Left renal cortex interstitium (tissue), 4 donors: ENCODE measurements at regions not wholly inside any gene's neighbourhood (a gene's known extent, or its start where the extent isn't known, plus 50 kb on each side); places are given as distances from the start of the nearest gene placed in this dataset.
A peak's percentile ranks its signal among the peaks of the same experiment; 100 is the strongest.
"Not testable (repeated sequence)": the region's sequence is repeated elsewhere in the genome, so short reads cannot be mapped to it uniquely, and the experiment has no call there.

Source experiments
- DNase-seq, 4 donors: peaks; one replicate each; pipeline ENCODE4 v3.0.0-alpha.2; 2013; ENCODE audit warnings: low read depth in 4 of 4, low spot score in 2 of 4, missing footprints in 1 of 4

GRCh38 chr6:146928503-146928902 lies 275.7 kb upstream of the STXBP5 start:
- DNase-seq = no peak

DNA sequence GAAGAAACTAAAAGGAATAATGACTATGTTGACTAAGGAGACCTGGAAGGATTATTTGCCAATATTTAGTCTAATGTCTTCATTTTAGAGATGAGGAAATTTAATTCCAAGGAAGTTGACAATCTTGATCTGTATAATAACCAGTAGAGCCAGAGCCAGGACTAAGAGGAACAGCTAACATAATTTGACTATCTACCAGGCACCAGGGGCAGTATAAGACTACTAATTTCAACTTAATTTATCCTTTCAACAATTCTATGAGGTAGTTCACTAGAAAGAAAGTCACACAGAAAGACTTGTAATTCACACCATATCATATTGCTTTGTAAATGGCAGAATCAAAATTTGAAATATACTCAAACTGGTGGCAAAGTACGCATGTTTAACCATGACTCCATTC lies 273.0 kb upstream of the STXBP5 start:
- no peak for DNase-seq

- DNase-seq = no peak
Measured at GRCh38 chr6:146937316-146937715, 266.9 kb upstream of the STXBP5 start.

DNA sequence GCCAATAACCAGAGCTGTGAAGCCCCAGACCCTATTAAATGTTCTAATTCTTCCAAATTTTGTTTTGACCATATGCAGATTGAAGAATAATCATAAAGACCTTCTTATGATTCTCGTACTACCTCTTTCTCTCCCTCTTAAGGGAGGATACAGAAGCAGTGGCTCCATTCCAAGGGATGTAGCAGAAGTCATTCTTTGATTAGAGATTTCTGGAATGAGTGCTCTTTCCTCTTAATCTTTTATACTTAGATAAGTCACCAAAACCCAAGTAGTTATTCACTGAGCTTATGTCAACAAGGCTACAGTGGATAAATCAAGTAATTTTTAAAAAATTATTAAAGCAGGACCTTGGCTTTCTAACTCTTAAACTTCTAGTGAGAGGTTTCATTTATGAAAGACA lies 266.0 kb upstream of the STXBP5 start:
- DNase-seq = no peak

GRCh38 chr6:146939456-146939855 lies 264.8 kb upstream of the STXBP5 start:
- DNase-seq = not testable (repeated sequence)

DNA sequence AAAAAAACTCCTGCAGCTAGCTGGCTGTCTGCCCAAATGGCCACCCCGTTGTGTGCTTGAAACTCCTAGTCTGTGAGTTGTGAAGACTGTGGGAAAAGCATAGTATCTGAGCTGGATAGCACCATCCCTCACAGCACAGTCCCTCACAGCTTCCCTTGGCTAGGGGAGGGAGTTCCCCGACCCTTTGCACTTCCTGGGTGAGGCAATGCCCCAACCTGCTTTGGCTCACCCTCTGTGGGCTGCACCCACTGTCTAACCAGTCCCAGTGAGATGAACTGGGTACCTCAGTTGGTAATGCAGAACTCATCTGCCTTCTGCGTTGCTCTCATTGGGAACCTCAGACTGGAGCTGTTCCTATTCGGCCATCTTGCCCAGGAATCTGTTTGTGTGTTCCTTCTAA lies 260.6 kb upstream of the STXBP5 start:
- DNase-seq = no peak

DNA sequence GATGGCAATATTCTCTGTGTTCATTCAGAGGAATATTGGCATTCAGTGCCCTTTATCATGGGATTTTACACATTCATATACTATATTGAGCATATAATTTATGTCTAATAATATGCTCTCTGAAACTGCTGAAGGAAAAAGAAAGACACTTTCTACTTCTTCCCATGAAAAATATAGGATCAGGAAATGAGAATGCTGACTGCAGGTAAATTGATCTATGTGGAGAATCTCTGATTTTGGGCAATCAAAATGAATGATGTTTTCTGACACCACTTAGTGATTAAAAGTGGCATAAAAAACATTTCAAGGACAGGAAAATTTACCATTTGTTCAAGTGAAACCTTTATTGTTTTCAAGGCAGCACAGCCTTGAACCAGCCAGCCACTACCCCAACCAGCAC lies 260.1 kb upstream of the STXBP5 start:
- DNase-seq = no peak

DNA sequence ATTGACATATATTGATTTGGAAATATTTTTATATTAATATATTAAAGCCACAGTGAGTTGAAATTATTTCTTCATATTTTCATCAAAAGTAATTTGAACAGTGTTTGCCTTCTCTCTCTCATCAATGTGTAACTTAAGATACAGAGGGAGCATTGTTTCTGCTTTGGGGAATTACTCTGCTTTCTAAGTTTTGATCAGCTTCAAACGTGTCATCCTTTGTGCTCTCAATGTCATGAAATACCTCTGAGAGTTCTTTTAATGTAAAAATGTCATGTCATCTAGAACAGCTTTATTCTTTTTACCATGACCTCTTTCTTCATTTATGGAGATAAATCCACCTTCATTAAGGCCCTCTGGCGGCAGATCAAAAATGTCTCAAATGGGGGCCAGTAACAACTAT lies 259.4 kb upstream of the STXBP5 start:
- DNase-seq = no peak

GRCh38 chr6:146946559-146946958 lies 257.7 kb upstream of the STXBP5 start:
- DNase-seq = no peak

GRCh38 chr6:146948790-146949342 lies 255.4 kb upstream of the STXBP5 start:
- DNase-seq = no peak

GRCh38 chr6:146949425-146949824 lies 254.8 kb upstream of the STXBP5 start:
- no peak for DNase-seq

DNA sequence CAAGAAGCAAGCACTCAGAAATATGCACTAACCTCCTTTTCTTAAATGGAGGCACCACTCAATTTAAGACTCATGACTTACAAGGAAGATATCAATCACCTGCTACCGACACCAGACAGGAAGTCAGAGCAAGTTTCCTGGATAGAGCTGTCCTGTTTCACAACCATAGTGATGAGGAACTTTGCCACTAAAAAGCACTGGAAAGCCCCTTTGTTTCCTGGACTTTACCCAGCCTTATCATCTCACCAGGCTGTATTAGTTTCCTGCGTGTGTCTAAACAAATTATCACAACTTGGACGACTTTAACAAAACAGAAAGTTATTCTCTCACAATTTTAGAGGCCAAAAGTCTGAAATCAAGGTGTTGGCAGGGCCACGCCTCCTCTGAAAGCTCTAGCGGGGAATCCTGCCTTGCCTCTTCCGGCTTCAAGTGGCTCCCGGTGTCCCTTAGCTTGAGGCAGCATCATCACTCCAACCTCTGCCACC lies 253.8 kb upstream of the STXBP5 start:
- no peak for DNase-seq

DNA sequence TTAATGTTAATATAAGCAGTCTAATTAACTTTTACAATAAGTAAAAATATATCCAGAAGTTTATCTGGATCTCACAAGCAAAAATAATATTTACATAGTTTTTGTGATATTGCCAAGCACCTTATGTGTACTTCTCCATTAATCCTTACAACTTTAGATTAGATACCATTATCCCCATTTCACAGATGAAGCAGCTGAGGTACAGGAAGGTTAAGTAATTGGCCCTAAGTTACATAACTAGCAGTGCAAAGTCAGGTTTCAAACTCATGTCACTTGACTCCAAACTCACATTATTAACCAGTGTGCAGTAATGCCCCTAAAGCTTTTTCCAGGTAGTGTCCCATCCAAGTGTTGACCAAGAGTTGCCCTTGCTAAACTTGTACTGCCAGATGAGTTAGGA lies 248.6 kb upstream of the STXBP5 start:
- DNase-seq = no peak

DNA sequence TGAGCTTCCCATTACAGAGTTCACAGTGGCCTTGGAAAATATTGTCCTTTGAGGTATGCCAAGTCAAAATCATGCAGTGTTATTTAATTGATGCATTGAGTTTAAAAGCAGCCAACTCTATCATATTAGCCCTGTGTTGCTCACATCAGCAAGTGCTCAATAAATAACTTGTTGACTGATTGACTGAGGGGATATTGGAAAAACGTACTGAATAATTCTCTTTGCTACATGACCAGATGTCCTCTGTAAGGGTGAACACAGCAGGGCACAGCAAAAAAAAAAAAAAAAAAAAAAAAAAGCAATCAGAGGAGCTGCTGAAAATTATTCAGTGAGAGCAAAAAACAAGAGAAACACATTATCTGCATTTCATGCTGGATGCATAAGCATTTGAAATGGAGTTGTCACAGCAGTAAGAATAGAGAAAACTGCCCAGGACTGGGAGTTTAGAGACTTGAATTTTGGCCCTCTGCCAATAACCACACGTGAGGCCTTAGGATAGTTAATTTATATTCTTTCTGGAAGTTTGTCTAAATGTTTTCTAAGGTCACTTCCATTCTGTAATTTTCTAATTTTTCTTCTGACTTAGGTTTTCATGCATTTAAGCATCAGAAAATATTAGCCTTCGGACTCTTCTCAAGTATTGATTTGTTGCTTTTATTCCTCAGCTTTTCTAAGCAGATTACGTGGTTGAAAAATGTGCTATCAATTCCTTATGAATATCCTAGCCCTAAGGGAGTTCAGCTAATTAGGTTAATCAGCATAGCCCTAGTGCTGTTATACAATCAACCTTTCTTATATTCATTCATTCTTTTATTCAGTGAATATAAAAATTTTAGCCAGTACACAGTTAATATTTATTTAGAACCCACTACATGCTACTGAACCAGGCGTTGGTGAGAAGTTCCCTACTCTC lies 246.8 kb upstream of the STXBP5 start:
- no peak for DNase-seq

- DNase-seq = no peak
Measured at GRCh38 chr6:146961831-146962230, 242.4 kb upstream of the STXBP5 start.

- peak in 2 of 4 donors; percentile 5 to 9 for DNase-seq
Measured at GRCh38 chr6:146962329-146962728, 241.9 kb upstream of the STXBP5 start.

DNA sequence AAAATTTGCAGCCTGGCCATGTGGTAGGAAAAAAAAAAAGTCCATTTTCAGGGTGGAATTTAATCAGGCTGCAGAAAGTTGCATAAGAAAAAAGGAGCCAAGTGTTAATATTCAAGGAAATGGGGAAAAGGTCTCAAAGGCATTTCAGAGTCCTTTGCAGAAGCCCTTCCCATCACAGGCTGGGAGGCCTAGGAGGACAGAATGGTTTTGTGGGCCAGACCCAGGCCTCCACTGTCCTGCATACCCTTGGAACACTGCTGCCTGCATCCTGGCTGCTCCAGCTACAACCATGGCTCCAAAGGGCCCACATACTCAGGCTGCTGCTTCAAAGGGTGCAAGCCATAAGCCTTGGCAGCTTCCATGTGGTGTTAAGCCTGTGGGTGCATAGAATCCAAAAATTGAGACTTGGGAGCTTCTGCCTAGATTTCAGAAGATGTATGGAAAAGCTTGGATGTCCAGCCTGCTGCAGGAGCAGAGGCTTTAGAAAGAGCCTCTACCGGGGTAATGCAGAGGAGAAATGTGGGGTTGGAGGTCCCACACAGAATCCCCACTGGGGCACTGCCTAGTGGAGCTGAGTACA lies 239.0 kb upstream of the STXBP5 start:
- DNase-seq = no peak

DNA sequence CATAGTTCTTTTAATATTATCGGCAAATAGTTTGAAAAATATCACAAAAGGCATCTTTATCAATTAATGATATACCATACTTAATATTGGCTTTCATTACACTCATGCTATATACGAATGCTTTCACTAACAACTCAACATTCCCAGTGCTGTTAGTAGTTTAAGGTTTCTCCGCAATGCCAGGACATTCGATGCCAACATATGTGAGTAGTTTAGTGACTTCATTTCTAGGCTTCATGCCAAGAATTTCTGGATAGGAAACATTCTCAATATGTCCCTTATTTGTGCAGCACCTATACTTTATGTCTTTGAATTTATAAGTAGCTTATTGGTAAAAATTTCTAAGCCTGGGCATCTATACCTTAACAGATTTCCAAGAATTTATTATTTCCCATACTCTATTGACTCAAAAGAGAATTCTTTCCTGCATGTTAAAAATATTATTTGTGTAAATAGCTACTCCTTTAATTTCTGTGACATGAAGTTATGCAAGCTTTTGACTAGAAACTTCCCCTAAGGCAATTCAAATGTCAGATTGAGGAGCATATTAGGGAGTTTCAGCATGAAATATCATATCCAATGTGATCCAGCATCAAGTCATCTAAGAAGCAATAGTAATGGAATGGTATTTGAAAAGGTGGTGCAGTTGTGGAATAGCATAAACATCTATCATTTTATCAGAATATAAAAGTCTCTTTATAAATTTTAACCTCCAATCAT lies 236.0 kb upstream of the STXBP5 start:
- peak in 2 of 4 donors; percentile 6 to 29 for DNase-seq

GRCh38 chr6:146972546-146972945 lies 231.7 kb upstream of the STXBP5 start:
- no peak for DNase-seq

GRCh38 chr6:146974351-146974750 lies 229.9 kb upstream of the STXBP5 start:
- DNase-seq = no peak

DNA sequence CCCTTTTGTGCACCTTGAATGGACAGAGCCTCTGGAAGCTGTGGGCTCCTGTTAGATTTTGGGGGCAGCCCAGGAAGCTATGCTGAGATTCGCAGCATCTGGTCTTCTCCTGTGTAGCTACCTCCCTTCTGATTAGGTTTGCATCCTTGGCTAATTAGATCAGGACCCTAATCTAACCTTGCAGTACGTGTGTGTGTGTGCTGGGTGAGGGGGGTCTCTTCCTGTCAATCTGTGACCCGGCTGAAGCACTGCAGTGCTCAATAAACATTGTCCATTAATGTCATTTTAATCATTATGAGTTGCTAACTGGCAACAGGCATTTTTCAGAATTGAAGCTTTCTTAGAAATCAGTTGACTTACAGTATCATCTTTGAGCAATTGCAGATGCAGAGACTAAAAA lies 229.1 kb upstream of the STXBP5 start:
- DNase-seq = no peak
